Naive thymus-derived CD4-positive, alpha-beta T cell (primary cell): ENCODE measurements at regions not wholly inside any gene's neighbourhood (a gene's known extent, or its start where the extent isn't known, plus 50 kb on each side); places are given as distances from the start of the nearest gene placed in this dataset.

Experiments used
- ATAC-seq: fragments of 150-1000 bp; cut with Tn5 transposase; 2 replicates; pipeline ENCODE4 v1.10.0; 2021; ENCODE audit warnings: mild to moderate bottlenecking, moderate library complexity
- CTCF ChIA-PET: fragments of 350-600 bp; sonication (Branson Sonifier 250); formaldehyde crosslinking; loops from one replicate; lab custom pipeline; 2021; ENCODE audit warnings: antibody characterized with exemption; lab: Charles Lee
- POLR2A ChIA-PET: fragments of 350-600 bp; sonication (Branson Sonifier 250); formaldehyde crosslinking; loops from one replicate; lab custom pipeline; 2021; ENCODE audit warnings: antibody characterized with exemption, inconsistent platforms; lab: Charles Lee
- DNase-seq, 9 donors: peaks; one replicate each; pipeline versions ENCODE4 v3.0.0 to v3.0.0-alpha.2; 2020 to 2022; ENCODE audit warnings: mixed read lengths in 1 of 9
- H3K27ac ChIP-seq: one replicate; pipeline ENCODE4 v1.7.0; 2013; ENCODE audit warnings: mild to moderate bottlenecking, low read depth, low read length, moderate library complexity
- H3K27me3 ChIP-seq, 2 donors: one replicate each; pipeline ENCODE4 v1.7.0; 2013; ENCODE audit warnings: low read length in 2 of 2, mild to moderate bottlenecking in 2 of 2, moderate library complexity in 2 of 2; ENCODE audit not compliant: control insufficient read depth in 2 of 2, insufficient read depth in 2 of 2
- H3K36me3 ChIP-seq, 3 experiments: 1 replicate in 2 of 3; 2 replicates in 1 of 3; pipeline ENCODE4 v1.7.0; 2013; ENCODE audit warnings: low read length in 3 of 3, mild to moderate bottlenecking in 3 of 3, moderate library complexity in 1 of 3; ENCODE audit not compliant: insufficient read depth in 3 of 3, control insufficient read depth in 2 of 3
- H3K4me1 ChIP-seq, 2 donors: one replicate each; pipeline ENCODE4 v1.7.0; 2013; ENCODE audit warnings: low read length in 2 of 2, mild to moderate bottlenecking in 2 of 2, moderate library complexity in 1 of 2; ENCODE audit not compliant: control insufficient read depth in 2 of 2, insufficient read depth in 2 of 2
- H3K4me3 ChIP-seq: 2 replicates; pipeline ENCODE4 v1.7.0; 2013; ENCODE audit warnings: mild to moderate bottlenecking, low read length
- H3K9me3 ChIP-seq, 3 experiments: 1 replicate in 2 of 3; 2 replicates in 1 of 3; pipeline ENCODE4 v1.7.0; 2013; ENCODE audit warnings: low read length in 3 of 3; ENCODE audit not compliant: control insufficient read depth in 2 of 3
- H3K27ac Mint-ChIP-seq, 9 donors: one replicate each; pipeline ENCODE4 v1.8.0; 2020 to 2022; ENCODE audit warnings: mixed read lengths in 9 of 9, mild to moderate bottlenecking in 8 of 9, moderate library complexity in 5 of 9, inconsistent platforms in 2 of 9
- H3K27me3 Mint-ChIP-seq, 5 donors: one replicate each; pipeline ENCODE4 v1.8.0; 2021 to 2022; ENCODE audit warnings: mixed read lengths in 5 of 5, mild to moderate bottlenecking in 1 of 5
- H3K36me3 Mint-ChIP-seq, 5 donors: one replicate each; pipeline ENCODE4 v1.8.0; 2020 to 2022; ENCODE audit warnings: mixed read lengths in 5 of 5, mild to moderate bottlenecking in 3 of 5, inconsistent platforms in 1 of 5
- H3K4me1 Mint-ChIP-seq, 7 donors: one replicate each; pipeline ENCODE4 v1.8.0; 2020 to 2022; ENCODE audit warnings: mixed read lengths in 7 of 7, mild to moderate bottlenecking in 3 of 7, inconsistent platforms in 1 of 7
- H3K4me3 Mint-ChIP-seq, 10 donors: one replicate each; pipeline ENCODE4 v1.8.0; 2020 to 2022; ENCODE audit warnings: mild to moderate bottlenecking in 10 of 10, mixed read lengths in 10 of 10, moderate library complexity in 6 of 10, inconsistent platforms in 2 of 10
- H3K9me3 Mint-ChIP-seq, 11 donors: one replicate each; pipeline ENCODE4 v1.8.0; 2020 to 2022; ENCODE audit warnings: mixed read lengths in 11 of 11, mild to moderate bottlenecking in 4 of 11, inconsistent platforms in 1 of 11, moderate library complexity in 1 of 11
- intact Hi-C, 2 donors: fragments of 100-400 bp; cut with micrococcal nuclease; formaldehyde crosslinking; loops; one replicate each; pipeline ENCODE4 v1.15.1; 2023

DNA sequence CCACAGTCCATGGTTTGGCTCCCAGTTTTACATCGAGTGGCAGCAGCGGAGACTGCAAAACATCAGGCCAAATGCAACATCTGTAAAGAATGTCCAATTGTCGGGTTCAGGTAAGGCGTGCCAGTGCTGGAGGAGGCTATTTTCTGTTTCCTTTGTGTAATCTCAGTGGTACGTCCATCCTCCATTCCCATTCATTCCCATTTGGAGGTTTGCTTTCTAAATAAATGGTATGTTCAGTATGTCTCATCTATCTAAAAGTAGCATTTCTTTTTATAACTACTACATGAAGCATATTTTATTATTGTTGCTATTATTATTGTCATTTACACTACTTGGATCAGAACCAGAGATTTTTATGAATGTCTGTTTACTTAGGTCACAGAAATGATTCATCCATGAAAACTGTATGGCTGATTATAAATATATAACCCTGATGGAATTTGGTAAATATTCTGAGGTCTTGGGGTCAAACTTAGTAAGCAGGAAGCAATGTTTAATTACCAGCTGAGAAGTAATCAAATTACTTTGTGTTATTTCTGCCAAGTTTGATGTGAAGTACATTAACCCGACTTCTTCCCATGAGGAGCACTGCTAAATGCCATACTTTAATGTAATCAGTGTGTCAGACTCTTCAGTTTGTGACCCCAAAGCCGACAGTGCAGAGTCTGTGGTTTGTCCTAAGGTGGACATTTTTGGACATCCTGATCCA is 512.9 kb downstream of the UTRN start:
- DNase-seq, result no peak
- no peaks in the 10 kb centered on the region for H3K27me3 ChIP-seq
- H3K4me3 ChIP-seq, result no peak overlapping the region
- Mint-ChIP-seq H3K4me3 (no peak overlapping the region), H3K36me3 (peaks cover 33 to 71% (median 57%) of the 10 kb centered on the region in 5 donors), H3K27me3 (no peaks in the 10 kb centered on the region), H3K27ac (no peak overlapping the region), H3K9me3 (peaks cover 0 to 23% (median 12%) of the 10 kb centered on the region in 11 donors), H3K4me1 (peaks cover 0 to 9% (median 0%) of the 10 kb centered on the region in 7 donors)
- intact Hi-C loops, result no loop called here
- CTCF ChIA-PET, result no interaction called here
- peaks cover 3 to 33% (median 7%) of the 10 kb centered on the region in 3 experiments for H3K36me3 ChIP-seq
- no peak for ATAC-seq
- POLR2A ChIA-PET, result no interaction called here
- H3K4me1 ChIP-seq, result no peaks in the 10 kb centered on the region
- H3K27ac ChIP-seq, result no peak overlapping the region
- H3K9me3 ChIP-seq, result no peaks in the 10 kb centered on the region

DNA sequence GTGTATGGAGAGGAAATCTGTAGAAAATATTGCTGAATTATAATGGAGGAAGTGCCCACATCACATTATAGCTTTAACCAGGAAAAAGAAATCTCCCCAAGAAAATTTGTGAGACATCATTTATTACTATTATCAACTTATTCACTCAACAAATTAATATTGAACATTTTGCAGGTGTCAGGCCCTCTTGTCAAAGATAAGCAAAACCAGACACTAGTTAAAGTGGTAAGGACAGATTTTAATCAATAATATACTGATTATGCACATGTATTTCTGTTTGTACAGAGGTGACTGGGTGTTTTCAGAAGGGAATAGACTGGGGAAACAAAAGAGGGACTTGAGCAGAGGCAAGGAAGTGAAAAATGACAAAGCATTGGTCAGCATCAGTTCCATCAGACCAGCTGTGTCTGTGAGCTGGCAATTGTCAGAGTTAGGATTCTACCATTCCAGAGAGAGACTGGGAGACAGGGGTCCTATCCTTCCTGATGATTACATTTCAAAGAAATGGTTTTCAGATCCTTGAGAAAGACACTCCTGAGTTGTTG is 519.2 kb downstream of the UTRN start:
- Histone ChIP-seq H3K27ac (no peak overlapping the region), H3K36me3 (peaks cover 0 to 20% (median 13%) of the 10 kb centered on the region in 3 experiments), H3K27me3 (no peaks in the 10 kb centered on the region), H3K9me3 (no peaks in the 10 kb centered on the region), H3K4me1 (no peaks in the 10 kb centered on the region), H3K4me3 (no peak overlapping the region)
- H3K4me3 Mint-ChIP-seq, result no peak overlapping the region
- no peaks in the 10 kb centered on the region for H3K27me3 Mint-ChIP-seq
- no peak for DNase-seq
- peak; percentile 51 for ATAC-seq
- H3K36me3 Mint-ChIP-seq, result peaks cover 16 to 59% (median 38%) of the 10 kb centered on the region in 5 donors
- H3K27ac Mint-ChIP-seq, result peak overlapping the region in 2 of 9 donors; percentile 29 to 43
- peaks cover 0 to under 1% (median 0%) of the 10 kb centered on the region in 11 donors for H3K9me3 Mint-ChIP-seq
- POLR2A ChIA-PET, result no interaction called here
- peaks cover 0 to 4% (median 0%) of the 10 kb centered on the region in 7 donors for H3K4me1 Mint-ChIP-seq
- CTCF ChIA-PET, result no interaction called here
- intact Hi-C loops, result no loop called here

DNA sequence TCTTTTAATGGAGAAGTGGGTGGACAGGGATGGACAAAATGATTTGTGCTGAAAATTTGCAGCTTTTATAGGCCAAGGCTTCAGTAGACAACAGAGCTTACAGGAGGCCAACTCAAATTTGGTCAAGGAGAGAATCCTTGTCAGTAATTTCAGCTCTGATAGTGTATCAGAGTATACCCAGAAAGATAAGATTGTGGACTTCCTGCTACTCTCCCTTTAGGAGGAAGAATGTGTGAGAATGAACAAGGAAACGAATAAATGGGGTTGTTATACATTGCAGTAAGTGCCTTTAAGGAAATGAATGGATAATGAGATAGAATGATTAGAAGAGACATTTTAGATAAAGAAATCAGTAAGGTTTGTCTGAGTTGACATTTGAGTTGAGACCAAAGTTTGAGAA is 519.9 kb downstream of the UTRN start:
- Histone ChIP-seq H3K27me3 (no peaks in the 10 kb centered on the region), H3K4me1 (no peaks in the 10 kb centered on the region), H3K36me3 (peaks cover 0 to 22% (median 13%) of the 10 kb centered on the region in 3 experiments), H3K9me3 (no peaks in the 10 kb centered on the region), H3K4me3 (no peak overlapping the region), H3K27ac (no peak overlapping the region)
- no peak for ATAC-seq
- H3K27me3 Mint-ChIP-seq, result no peaks in the 10 kb centered on the region
- no peak for DNase-seq
- H3K36me3 Mint-ChIP-seq, result peaks cover 15 to 60% (median 38%) of the 10 kb centered on the region in 5 donors
- CTCF ChIA-PET, result no interaction called here
- H3K4me1 Mint-ChIP-seq, result peaks cover 0 to 2% (median 0%) of the 10 kb centered on the region in 7 donors
- POLR2A ChIA-PET, result no interaction called here
- H3K9me3 Mint-ChIP-seq, result no peaks in the 10 kb centered on the region
- intact Hi-C loops, result no loop called here
- H3K27ac Mint-ChIP-seq, result peak overlapping the region in 2 of 9 donors; percentile 29 to 43
- H3K4me3 Mint-ChIP-seq, result no peak overlapping the region

DNA sequence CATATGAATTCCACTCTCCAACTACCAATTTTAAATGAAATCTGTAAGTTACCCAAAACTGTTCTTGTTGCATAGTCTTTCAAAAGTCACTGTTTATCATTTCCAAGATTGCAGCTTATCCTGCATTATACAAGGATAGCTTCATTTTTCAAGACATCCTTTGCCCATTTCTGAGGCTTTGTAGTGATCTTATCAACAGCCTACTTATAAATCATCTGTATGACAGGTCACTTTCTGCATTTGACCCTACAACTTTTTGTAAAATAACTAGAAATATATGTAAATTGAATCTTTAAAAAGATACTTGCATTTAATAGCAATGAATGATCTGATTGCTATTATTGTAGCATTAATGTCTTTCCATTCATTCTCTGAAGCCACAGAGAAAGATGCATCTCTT is 521.1 kb downstream of the UTRN start:
- POLR2A ChIA-PET, result no interaction called here

DNA sequence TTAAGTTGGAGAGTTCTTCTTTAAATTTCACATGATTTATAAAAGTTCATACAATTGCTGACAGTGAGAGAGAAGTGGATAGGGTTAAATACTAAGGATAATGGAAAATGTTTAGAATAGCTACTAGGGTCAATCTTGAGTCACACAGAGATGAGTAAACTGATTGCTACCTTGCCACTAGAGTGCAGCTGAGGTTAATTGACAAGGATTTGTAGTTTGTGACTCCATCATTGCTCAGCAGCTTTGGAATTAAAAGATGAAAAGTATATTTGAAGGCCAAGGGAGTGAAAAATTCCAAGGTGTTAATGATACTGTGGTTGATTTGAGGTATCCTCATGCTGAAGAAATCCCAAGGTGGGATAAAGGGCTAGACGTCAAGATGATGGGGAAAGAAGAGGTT is 524.0 kb downstream of the UTRN start:
- Histone ChIP-seq H3K4me1 (no peaks in the 10 kb centered on the region), H3K27ac (no peak overlapping the region), H3K9me3 (no peaks in the 10 kb centered on the region), H3K4me3 (no peak overlapping the region), H3K36me3 (peaks cover 6 to 24% (median 7%) of the 10 kb centered on the region in 3 experiments), H3K27me3 (no peaks in the 10 kb centered on the region)
- no peak for DNase-seq
- ChIA-PET CTCF (no interaction called here), POLR2A (no interaction called here)
- no peaks in the 10 kb centered on the region for H3K27me3 Mint-ChIP-seq
- no peak overlapping the region for H3K4me3 Mint-ChIP-seq
- peak overlapping the region in 1 of 9 donors; percentile 33 for H3K27ac Mint-ChIP-seq
- no peak for ATAC-seq
- H3K36me3 Mint-ChIP-seq, result peaks cover 19 to 70% (median 51%) of the 10 kb centered on the region in 5 donors
- peaks cover 0 to 2% (median 0%) of the 10 kb centered on the region in 11 donors for H3K9me3 Mint-ChIP-seq
- intact Hi-C loops, result no loop called here
- H3K4me1 Mint-ChIP-seq, result peaks cover 0 to 3% (median 0%) of the 10 kb centered on the region in 7 donors

More for the DNA sequence above, 521.1 kb downstream of the UTRN start:
- intact Hi-C loops, result no loop called here
- Mint-ChIP-seq H3K27ac (no peak overlapping the region), H3K27me3 (no peaks in the 10 kb centered on the region), H3K36me3 (peaks cover 15 to 59% (median 43%) of the 10 kb centered on the region in 5 donors), H3K9me3 (no peaks in the 10 kb centered on the region), H3K4me3 (no peak overlapping the region), H3K4me1 (peaks cover 0 to 3% (median 0%) of the 10 kb centered on the region in 7 donors)
- H3K27ac ChIP-seq, result no peak overlapping the region
- DNase-seq, result no peak
- peaks cover 0 to 22% (median 13%) of the 10 kb centered on the region in 3 experiments for H3K36me3 ChIP-seq
- no peaks in the 10 kb centered on the region for H3K9me3 ChIP-seq
- no peak overlapping the region for H3K4me3 ChIP-seq
- ATAC-seq, result no peak
- H3K4me1 ChIP-seq, result no peaks in the 10 kb centered on the region
- CTCF ChIA-PET, result no interaction called here
- H3K27me3 ChIP-seq, result no peaks in the 10 kb centered on the region

DNA sequence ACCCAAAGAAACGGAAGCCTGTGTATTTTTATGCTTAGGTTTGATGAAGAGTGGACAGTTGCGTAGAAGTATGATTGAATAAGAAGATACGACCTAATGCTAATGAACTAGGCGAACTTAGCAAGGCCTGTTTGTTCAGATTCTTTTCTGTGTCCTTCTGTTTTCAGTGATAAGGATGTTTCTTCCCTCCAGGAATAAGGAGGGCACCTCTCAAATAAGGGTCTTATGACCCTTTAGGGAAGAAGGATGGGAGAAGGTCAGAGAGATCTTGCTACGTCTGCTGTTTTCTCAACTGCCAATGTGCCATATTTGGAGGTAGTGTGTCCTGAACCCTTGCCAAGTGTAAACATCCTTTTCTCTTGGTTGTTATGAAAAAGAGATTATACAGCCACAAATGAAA is 524.8 kb downstream of the UTRN start:
- Histone ChIP-seq H3K36me3 (peaks cover 0 to 17% (median 6%) of the 10 kb centered on the region in 3 experiments), H3K27me3 (no peaks in the 10 kb centered on the region), H3K27ac (no peak overlapping the region), H3K4me3 (no peak overlapping the region), H3K9me3 (no peaks in the 10 kb centered on the region), H3K4me1 (no peaks in the 10 kb centered on the region)
- intact Hi-C loops, result no loop called here
- Mint-ChIP-seq H3K27me3 (no peaks in the 10 kb centered on the region), H3K9me3 (peaks cover 0 to 2% (median 0%) of the 10 kb centered on the region in 11 donors), H3K36me3 (peaks cover 18 to 69% (median 50%) of the 10 kb centered on the region in 5 donors), H3K4me1 (peaks cover 0 to 3% (median 0%) of the 10 kb centered on the region in 7 donors), H3K27ac (peak overlapping the region in 2 of 9 donors; percentile 12 to 33), H3K4me3 (no peak overlapping the region)
- no peak for DNase-seq
- ChIA-PET CTCF (no interaction called here), POLR2A (no interaction called here)
- ATAC-seq, result no peak
